Suprapubic skin (tissue), 4 donors: ENCODE measurements at regions not wholly inside any gene's neighbourhood (a gene's known extent, or its start where the extent isn't known, plus 50 kb on each side); places are given as distances from the start of the nearest gene placed in this dataset.
"Not testable (repeated sequence)": the region's sequence is repeated elsewhere in the genome, so short reads cannot be mapped to it uniquely, and the experiment has no call there.

Source experiments
- DNase-seq, 2 donors: peaks; one replicate each; pipeline ENCODE4 v3.0.0-alpha.2; 2019; ENCODE audit warnings: low spot score in 2 of 2
- H3K27ac ChIP-seq: fragments of 200-600 bp; sonication (generic); one replicate; pipeline ENCODE4 v1.5.1; 2019
- H3K27me3 ChIP-seq: fragments of 200-600 bp; sonication (generic); one replicate; pipeline ENCODE4 v1.5.1; 2019
- H3K36me3 ChIP-seq: fragments of 200-600 bp; sonication (generic); one replicate; pipeline ENCODE4 v1.5.1; 2019
- H3K4me1 ChIP-seq: fragments of 200-600 bp; sonication (generic); one replicate; pipeline ENCODE4 v1.5.1; 2019
- H3K4me3 ChIP-seq: fragments of 200-600 bp; sonication (generic); one replicate; pipeline ENCODE4 v1.5.1; 2019; ENCODE audit warnings: mild to moderate bottlenecking
- H3K9me3 ChIP-seq: fragments of 200-600 bp; sonication (generic); one replicate; pipeline ENCODE4 v1.5.1; 2019
- CTCF ChIP-seq, 2 donors: fragments of 200-600 bp in 1 of 2; fragments of 450-650 bp in 1 of 2; sonication (generic) in 1 of 2; IDR thresholded peaks; one replicate each; pipeline ENCODE4 v1.5.1; 2016 to 2019; ENCODE audit warnings: antibody characterized with exemption in 2 of 2, mild to moderate bottlenecking in 1 of 2, moderate library complexity in 1 of 2
- EP300 ChIP-seq: sonication (generic); formaldehyde crosslinking; IDR thresholded peaks from one replicate; pipeline ENCODE4 v1.6.1; 2017; ENCODE audit warnings: antibody characterized with exemption
- POLR2A ChIP-seq, 2 donors: fragments of 450-650 bp; IDR thresholded peaks; one replicate each; pipeline ENCODE4 v1.6.1; 2017; ENCODE audit warnings: antibody characterized with exemption in 2 of 2, mild to moderate bottlenecking in 2 of 2, moderate library complexity in 2 of 2
- POLR2AphosphoS5 ChIP-seq, 3 donors: sonication (generic); formaldehyde crosslinking; IDR thresholded peaks; one replicate each; pipeline ENCODE4 v1.6.1; 2017; ENCODE audit warnings: antibody characterized with exemption in 3 of 3
- WGBS: methylation state at CpG from one replicate; pipeline ENCODE4 v1.1.5; 2018; 5-methylcytosine and 5-hydroxymethylcytosine counted together

GRCh38 chr4:104549736-104550135, 55.0 kb upstream of the CXXC4 start:
- no peak for DNase-seq
- WGBS: 72% methylated on average over 2 of the region's 2 CpGs

GRCh38 chr4:104559502-104559901, 64.8 kb upstream of the CXXC4 start:
- Histone ChIP-seq H3K36me3 (no peaks in the 10 kb centered on the region), H3K9me3 (no peaks in the 10 kb centered on the region), H3K27ac (no peak overlapping the region), H3K4me1 (no peaks in the 10 kb centered on the region), H3K27me3 (no peaks in the 10 kb centered on the region), H3K4me3 (no peak overlapping the region)
- 67% methylated on average over 1 of the region's 1 CpG for WGBS
- DNase-seq: no peak
- TF ChIP-seq CTCF (IDR thresholded peaks at IDR 0.05) (no peak), POLR2A (IDR thresholded peaks at IDR 0.05) (no peak), EP300 (no peak), POLR2AphosphoS5 (IDR thresholded peaks at IDR 0.05) (no peak)

More at GRCh38 chr4:104549736-104550135, 55.0 kb upstream of the CXXC4 start:
- H3K4me3 ChIP-seq: no peak overlapping the region
- no peaks in the 10 kb centered on the region for H3K4me1 ChIP-seq
- no peaks in the 10 kb centered on the region for H3K9me3 ChIP-seq
- no peaks in the 10 kb centered on the region for H3K36me3 ChIP-seq
- H3K27me3 ChIP-seq: no peaks in the 10 kb centered on the region
- no peak overlapping the region for H3K27ac ChIP-seq
- no peak for TF ChIP-seq CTCF (IDR thresholded peaks at IDR 0.05)
- no peak for TF ChIP-seq EP300
- TF ChIP-seq POLR2A (IDR thresholded peaks at IDR 0.05): no peak
- no peak for TF ChIP-seq POLR2AphosphoS5 (IDR thresholded peaks at IDR 0.05)

DNA sequence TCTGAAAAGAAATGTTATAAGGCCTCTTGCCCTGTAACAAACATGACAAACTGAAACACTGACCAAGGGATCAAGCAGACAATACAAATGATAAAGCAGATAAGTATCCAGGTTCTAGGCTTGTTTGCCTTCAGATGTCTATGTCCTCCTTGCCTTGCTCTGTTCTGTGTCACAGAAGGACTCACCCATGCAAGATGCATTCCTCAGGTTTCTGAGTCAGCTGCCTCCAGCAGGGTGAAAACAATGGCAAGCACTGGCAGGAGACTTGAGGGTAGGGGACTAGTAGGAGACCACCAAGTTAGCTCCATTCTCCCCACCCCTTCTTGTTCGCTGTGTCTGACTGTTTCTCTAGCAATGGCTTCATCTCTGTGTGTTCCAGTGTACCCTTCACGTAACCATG, 76.6 kb upstream of the CXXC4 start:
- Histone ChIP-seq H3K27me3 (no peaks in the 10 kb centered on the region), H3K27ac (no peak overlapping the region), H3K4me1 (no peaks in the 10 kb centered on the region), H3K9me3 (no peaks in the 10 kb centered on the region), H3K36me3 (no peaks in the 10 kb centered on the region), H3K4me3 (no peak overlapping the region)
- DNase-seq: no peak
- WGBS: 90% methylated on average over 2 of the region's 2 CpGs
- TF ChIP-seq POLR2A (IDR thresholded peaks at IDR 0.05): no peak

- H3K4me1 ChIP-seq: no peaks in the 10 kb centered on the region
- TF ChIP-seq POLR2AphosphoS5 (IDR thresholded peaks at IDR 0.05) (no peak), CTCF (IDR thresholded peaks at IDR 0.05) (no peak)
- DNase-seq: no peak
- H3K9me3 ChIP-seq: no peaks in the 10 kb centered on the region
- no peak overlapping the region for H3K27ac ChIP-seq
- no peak overlapping the region for H3K4me3 ChIP-seq
- 81% methylated on average over 4 of the region's 4 CpGs for WGBS
- no peaks in the 10 kb centered on the region for H3K36me3 ChIP-seq
- no peaks in the 10 kb centered on the region for H3K27me3 ChIP-seq
These were observed 79.7 kb upstream of the CXXC4 start for GRCh38 chr4:104574371-104574770.

GRCh38 chr4:104575278-104575677, 80.6 kb upstream of the CXXC4 start:
- no peak overlapping the region for H3K27ac ChIP-seq
- no peaks in the 10 kb centered on the region for H3K36me3 ChIP-seq
- TF ChIP-seq CTCF (IDR thresholded peaks at IDR 0.05) (no peak), POLR2AphosphoS5 (IDR thresholded peaks at IDR 0.05) (no peak), POLR2A (IDR thresholded peaks at IDR 0.05) (no peak), EP300 (no peak)
- H3K4me3 ChIP-seq: no peak overlapping the region
- H3K27me3 ChIP-seq: no peaks in the 10 kb centered on the region
- WGBS: 64% methylated on average over 1 of the region's 1 CpG
- H3K9me3 ChIP-seq: no peaks in the 10 kb centered on the region
- no peak for DNase-seq
- no peaks in the 10 kb centered on the region for H3K4me1 ChIP-seq

DNA sequence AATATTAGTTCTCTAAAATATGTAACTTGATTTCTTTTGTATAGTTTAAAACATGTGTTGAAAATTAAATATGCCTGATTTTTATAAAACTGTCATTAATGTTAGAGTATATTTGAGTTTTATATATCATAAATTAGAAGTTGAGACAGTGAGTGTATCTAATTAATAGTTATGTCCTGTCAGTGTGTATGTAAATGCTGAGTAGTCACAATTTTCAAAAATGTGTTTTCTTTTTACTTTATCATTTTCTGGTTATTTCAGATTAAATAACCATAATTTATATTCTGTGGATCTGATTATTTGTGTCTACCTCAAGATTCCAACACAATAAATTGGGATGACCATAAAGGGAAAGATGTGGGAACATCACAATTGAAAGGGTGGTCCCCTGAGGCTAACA, 82.7 kb upstream of the CXXC4 start:
- H3K27me3 ChIP-seq: no peaks in the 10 kb centered on the region
- TF ChIP-seq CTCF (IDR thresholded peaks at IDR 0.05) (no peak), POLR2AphosphoS5 (IDR thresholded peaks at IDR 0.05) (no peak), EP300 (no peak), POLR2A (IDR thresholded peaks at IDR 0.05) (no peak)
- H3K4me1 ChIP-seq: no peaks in the 10 kb centered on the region
- H3K27ac ChIP-seq: no peak overlapping the region
- no peaks in the 10 kb centered on the region for H3K9me3 ChIP-seq
- no peaks in the 10 kb centered on the region for H3K36me3 ChIP-seq
- H3K4me3 ChIP-seq: no peak overlapping the region
- no peak for DNase-seq

DNA sequence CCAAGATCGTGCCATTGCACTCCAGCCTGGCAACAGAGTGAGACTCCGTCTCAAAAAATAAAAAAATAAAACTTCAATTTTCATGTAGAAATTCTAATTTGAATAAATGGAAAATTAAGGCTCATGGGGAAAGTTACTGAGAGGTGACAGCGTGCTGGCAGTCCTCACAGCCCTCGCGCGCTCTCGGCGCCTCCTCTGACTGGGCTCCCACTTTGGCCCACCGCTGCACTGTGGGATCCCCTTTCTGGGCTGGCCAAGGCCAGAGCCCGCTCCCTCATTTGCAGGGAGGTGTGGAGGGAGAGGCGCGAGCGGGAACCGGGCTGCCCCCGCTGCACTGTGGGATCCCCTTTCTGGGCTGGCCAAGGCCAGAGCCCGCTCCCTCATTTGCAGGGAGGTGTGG, 86.8 kb upstream of the CXXC4 start:
- not testable (repeated sequence) for H3K4me1 ChIP-seq, DNase-seq, H3K36me3 ChIP-seq, H3K9me3 ChIP-seq, H3K27me3 ChIP-seq, H3K27ac ChIP-seq, H3K4me3 ChIP-seq
- 96% methylated on average over 10 of the region's 16 CpGs for WGBS

DNA sequence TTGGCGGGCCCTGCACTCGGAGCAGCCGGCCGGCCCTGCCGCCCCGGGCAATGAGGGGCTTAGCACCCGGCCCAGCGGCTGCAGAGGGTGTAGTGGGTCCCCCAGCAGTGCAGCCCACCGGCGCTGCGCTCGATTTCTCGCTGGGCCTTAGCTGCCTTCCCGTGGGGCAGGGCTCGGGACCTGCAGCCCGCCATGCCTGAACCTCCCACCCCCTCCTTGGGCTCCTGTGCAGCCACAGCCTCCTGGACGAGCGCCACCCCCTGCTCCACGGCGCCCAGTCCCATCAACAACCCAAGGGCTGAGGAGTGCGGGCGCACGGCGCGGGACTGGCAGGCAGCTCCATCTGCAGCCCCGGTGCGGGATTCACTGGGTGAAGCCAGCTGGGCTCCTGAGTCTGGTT, 87.4 kb upstream of the CXXC4 start:
- not testable (repeated sequence) for H3K36me3 ChIP-seq, H3K27me3 ChIP-seq, H3K4me3 ChIP-seq, H3K4me1 ChIP-seq, DNase-seq, H3K27ac ChIP-seq, H3K9me3 ChIP-seq
- WGBS: 80% methylated on average over 2 of the region's 27 CpGs
